ENCODE measurements at regions not wholly inside any gene's neighbourhood (a gene's known extent, or its start where the extent isn't known, plus 50 kb on each side); places are given as distances from the start of the nearest gene placed in this dataset.

- peaks cover 17% of the 10 kb centered on the region for H3K27me3 ChIP-seq
- DNase-seq (ENCODE audit: low spot score in 2 of 2) = no peak
Measured at GRCh38 chr6:41438746-41439145, 103.3 kb downstream of the NCR2 start.

GRCh38 chr6:41439524-41440418 is 104.4 kb downstream of the NCR2 start:
- no peak for DNase-seq (ENCODE audit: low spot score in 2 of 2)
- Histone ChIP-seq H3K4me3 (no peak overlapping the region), H3K27ac (no peak overlapping the region)

More at GRCh38 chr6:41438746-41439145, 103.3 kb downstream of the NCR2 start:
- Histone ChIP-seq H3K27ac (no peak overlapping the region), H3K36me3 (no peaks in the 10 kb centered on the region), H3K9me3 (no peaks in the 10 kb centered on the region), H3K4me3 (no peak overlapping the region), H3K4me1 (peaks cover 12% of the 10 kb centered on the region)
- TF ChIP-seq, protein P1, sequence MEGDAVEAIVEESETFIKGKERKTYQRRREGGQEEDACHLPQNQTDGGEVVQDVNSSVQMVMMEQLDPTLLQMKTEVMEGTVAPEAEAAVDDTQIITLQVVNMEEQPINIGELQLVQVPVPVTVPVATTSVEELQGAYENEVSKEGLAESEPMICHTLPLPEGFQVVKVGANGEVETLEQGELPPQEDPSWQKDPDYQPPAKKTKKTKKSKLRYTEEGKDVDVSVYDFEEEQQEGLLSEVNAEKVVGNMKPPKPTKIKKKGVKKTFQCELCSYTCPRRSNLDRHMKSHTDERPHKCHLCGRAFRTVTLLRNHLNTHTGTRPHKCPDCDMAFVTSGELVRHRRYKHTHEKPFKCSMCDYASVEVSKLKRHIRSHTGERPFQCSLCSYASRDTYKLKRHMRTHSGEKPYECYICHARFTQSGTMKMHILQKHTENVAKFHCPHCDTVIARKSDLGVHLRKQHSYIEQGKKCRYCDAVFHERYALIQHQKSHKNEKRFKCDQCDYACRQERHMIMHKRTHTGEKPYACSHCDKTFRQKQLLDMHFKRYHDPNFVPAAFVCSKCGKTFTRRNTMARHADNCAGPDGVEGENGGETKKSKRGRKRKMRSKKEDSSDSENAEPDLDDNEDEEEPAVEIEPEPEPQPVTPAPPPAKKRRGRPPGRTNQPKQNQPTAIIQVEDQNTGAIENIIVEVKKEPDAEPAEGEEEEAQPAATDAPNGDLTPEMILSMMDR (IDR thresholded peaks at IDR 0.05) = no peak
- no peak for TF ChIP-seq POLR2A (IDR thresholded peaks at IDR 0.05)
- TF ChIP-seq POLR2AphosphoS5 (IDR thresholded peaks at IDR 0.05) = no peak
- no peak for TF ChIP-seq EP300 (IDR thresholded peaks at IDR 0.05)
- WGBS = 96% methylated on average over 1 of the region's 1 CpG

DNA sequence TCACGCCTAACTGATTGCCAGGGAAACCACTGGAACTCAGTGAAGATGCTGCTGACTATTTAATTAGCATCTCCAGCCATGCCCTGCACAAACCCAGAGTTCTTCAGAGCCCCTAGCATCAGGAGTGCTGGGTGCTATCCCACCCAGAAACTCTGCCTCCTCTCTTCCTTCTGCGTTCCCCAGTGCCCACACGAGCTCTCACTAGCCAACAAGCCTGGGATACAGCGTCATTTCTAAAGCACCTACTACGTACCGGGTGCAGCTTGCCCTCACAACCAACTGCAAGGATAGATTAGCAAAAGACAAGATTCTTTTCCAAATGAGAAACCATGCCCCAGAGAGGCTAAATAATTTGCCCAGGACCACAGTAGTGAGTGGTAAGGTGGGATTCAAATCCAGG is 105.2 kb upstream of the FOXP4 start:
- Histone ChIP-seq H3K36me3 (no peaks in the 10 kb centered on the region), H3K4me1 (peaks cover 15% of the 10 kb centered on the region), H3K4me3 (no peak overlapping the region), H3K27ac (no peak overlapping the region), H3K9me3 (no peaks in the 10 kb centered on the region), H3K27me3 (peaks cover 18% of the 10 kb centered on the region)
- DNase-seq (ENCODE audit: low spot score in 2 of 2) = no peak
- WGBS = 96% methylated on average over 6 of the region's 6 CpGs
- TF ChIP-seq POLR2AphosphoS5 (IDR thresholded peaks at IDR 0.05) (no peak), POLR2A (IDR thresholded peaks at IDR 0.05) (no peak), EP300 (IDR thresholded peaks at IDR 0.05) (no peak)
- TF ChIP-seq, protein P1 (IDR thresholded peaks at IDR 0.05) = no peak

More at GRCh38 chr6:41439524-41440418, 104.4 kb downstream of the NCR2 start:
- Histone ChIP-seq H3K4me1 (peaks cover 15% of the 10 kb centered on the region), H3K9me3 (no peaks in the 10 kb centered on the region), H3K27me3 (peaks cover 18% of the 10 kb centered on the region), H3K36me3 (no peaks in the 10 kb centered on the region)
- 66% methylated on average over 8 of the region's 8 CpGs for WGBS
- TF ChIP-seq POLR2AphosphoS5 (IDR thresholded peaks at IDR 0.05) = no peak
- TF ChIP-seq, protein P1 (IDR thresholded peaks at IDR 0.05) = no peak
- TF ChIP-seq POLR2A (IDR thresholded peaks at IDR 0.05) = no peak
- TF ChIP-seq EP300 (IDR thresholded peaks at IDR 0.05) = no peak

- Histone ChIP-seq H3K4me1 (peaks cover 15% of the 10 kb centered on the region), H3K27me3 (peaks cover 18% of the 10 kb centered on the region), H3K36me3 (no peaks in the 10 kb centered on the region), H3K27ac (no peak overlapping the region), H3K4me3 (no peak overlapping the region), H3K9me3 (no peaks in the 10 kb centered on the region)
- WGBS = 91% methylated on average over 9 of the region's 9 CpGs
- TF ChIP-seq POLR2AphosphoS5 (IDR thresholded peaks at IDR 0.05) (no peak), POLR2A (IDR thresholded peaks at IDR 0.05) (no peak)
- DNase-seq (ENCODE audit: low spot score in 2 of 2) = no peak
Measured at GRCh38 chr6:41441598-41442351, 104.4 kb upstream of the FOXP4 start.

GRCh38 chr6:41442352-41442672 is 103.9 kb upstream of the FOXP4 start:
- Histone ChIP-seq H3K27me3 (peaks cover 18% of the 10 kb centered on the region), H3K36me3 (no peaks in the 10 kb centered on the region), H3K4me1 (peaks cover 15% of the 10 kb centered on the region), H3K9me3 (no peaks in the 10 kb centered on the region), H3K4me3 (no peak overlapping the region), H3K27ac (no peak overlapping the region)
- 71% methylated on average over 2 of the region's 2 CpGs for whole genome bisulfite sequencing
- TF ChIP-seq EP300 (IDR thresholded peaks at IDR 0.05) (no peak), POLR2A (IDR thresholded peaks at IDR 0.05) (no peak), POLR2AphosphoS5 (IDR thresholded peaks at IDR 0.05) (no peak)
- TF ChIP-seq, protein P1 (IDR thresholded peaks at IDR 0.05) = no peak
- no peak for DNase-seq (ENCODE audit: low spot score in 2 of 2)

Data from suprapubic skin (tissue), 4 donors.